Esophagus muscularis mucosa (tissue), 4 donors: ENCODE measurements at regions not wholly inside any gene's neighbourhood (a gene's known extent, or its start where the extent isn't known, plus 50 kb on each side); places are given as distances from the start of the nearest gene placed in this dataset.
A peak's percentile ranks its signal among the peaks of the same experiment; 100 is the strongest.

Experiments used
- DNase-seq: peaks from one replicate; pipeline ENCODE4 v3.0.0-alpha.2; 2017; ENCODE audit errors: extremely low spot score
- H3K27ac ChIP-seq, 4 donors: fragments of 200-600 bp; sonication (generic); replicated peaks in 1 of 4; 1 replicate in 3 of 4; 2 replicates in 1 of 4; pipeline ENCODE4 v1.5.1; 2016 to 2019; ENCODE audit warnings: mild to moderate bottlenecking in 1 of 4
- H3K27me3 ChIP-seq, 4 donors: fragments of 200-600 bp; sonication (generic); one replicate each; pipeline versions ENCODE4 v1.5.1 to v1.6.0; 2016 to 2019
- H3K36me3 ChIP-seq, 4 donors: fragments of 200-600 bp; sonication (generic); one replicate each; pipeline ENCODE4 v1.5.1; 2016 to 2019
- H3K4me1 ChIP-seq, 4 donors: fragments of 200-600 bp; sonication (generic); one replicate each; pipeline ENCODE4 v1.5.1; 2016 to 2019
- H3K4me3 ChIP-seq, 4 donors: fragments of 200-600 bp; sonication (generic); 1 replicate in 2 of 4; 2 replicates in 2 of 4; pipeline ENCODE4 v1.5.1; 2016 to 2019; ENCODE audit warnings: mild to moderate bottlenecking in 4 of 4, moderate library complexity in 1 of 4
- H3K9me3 ChIP-seq, 4 donors: fragments of 200-600 bp; sonication (generic); 1 replicate in 3 of 4; 2 replicates in 1 of 4; pipeline ENCODE4 v1.5.1; 2016 to 2019
- CTCF ChIP-seq, 3 experiments: fragments of 200-600 bp in 2 of 3; fragments of 450-650 bp in 1 of 3; sonication (generic) in 2 of 3; IDR thresholded peaks; one replicate each; pipeline ENCODE4 v1.5.1; 2017 to 2019; ENCODE audit warnings: antibody characterized with exemption in 3 of 3, mild to moderate bottlenecking in 2 of 3, moderate library complexity in 1 of 3
- EP300 ChIP-seq: sonication (generic); formaldehyde crosslinking; IDR thresholded peaks from one replicate; pipeline ENCODE4 v1.6.1; 2017; ENCODE audit warnings: antibody characterized with exemption
- POLR2A ChIP-seq: fragments of 450-650 bp; IDR thresholded peaks from one replicate; pipeline ENCODE4 v1.6.1; 2017; ENCODE audit warnings: antibody characterized with exemption, moderate library complexity, mild to moderate bottlenecking, low read depth
- POLR2AphosphoS5 ChIP-seq, 2 donors: sonication (generic); formaldehyde crosslinking; IDR thresholded peaks; one replicate each; pipeline ENCODE4 v1.6.1; 2017; ENCODE audit warnings: antibody characterized with exemption in 2 of 2
- WGBS: methylation state at CpG from one replicate; pipeline ENCODE4 v1.1.5; 2018; 5-methylcytosine and 5-hydroxymethylcytosine counted together
- intact Hi-C: fragments of 100-400 bp; cut with DNase I; formaldehyde crosslinking; loops from one replicate; pipeline ENCODE4 v1.15.1; 2023

- no peak for DNase-seq
- Histone ChIP-seq H3K4me1 (peaks cover 0 to 9% (median 6%) of the 10 kb centered on the region in 4 donors), H3K36me3 (no peaks in the 10 kb centered on the region), H3K4me3 (no peak overlapping the region), H3K27ac (no peak overlapping the region), H3K27me3 (peaks cover 0 to 35% (median 2%) of the 10 kb centered on the region in 4 donors), H3K9me3 (no peaks in the 10 kb centered on the region)
- TF ChIP-seq EP300 (no peak), CTCF (IDR thresholded peaks at IDR 0.05) (peak; percentile 53 to 79 (median 70))
- intact Hi-C loops, result loop anchor here (1.0 to 5.0 kb wide), 2 partner anchors 160 to 524 kb away; no protein-coding TSS in a partner anchor
- WGBS, result 58% methylated on average over 9 of the region's 9 CpGs
These were observed 383.3 kb downstream of the MTX2 start for GRCh38 chr2:176652300-176653182.

- intact Hi-C loops, result loop anchor here (5.0 kb wide), 1 partner anchor 159 kb away; no protein-coding TSS in a partner anchor
- WGBS, result 27% methylated on average over 10 of the region's 10 CpGs
- no peak overlapping the region for H3K27ac ChIP-seq
These were observed 384.5 kb downstream of the MTX2 start for GRCh38 chr2:176653479-176654443.

GRCh38 chr2:176656038-176656775, 387.0 kb downstream of the MTX2 start:
- 80% methylated on average over 2 of the region's 2 CpGs for WGBS

More at GRCh38 chr2:176653479-176654443, 384.5 kb downstream of the MTX2 start:
- DNase-seq, result no peak
- H3K27me3 ChIP-seq, result peaks cover 0 to 25% (median 2%) of the 10 kb centered on the region in 4 donors
- no peaks in the 10 kb centered on the region for H3K9me3 ChIP-seq
- no peaks in the 10 kb centered on the region for H3K36me3 ChIP-seq
- peaks cover 0 to 9% (median 6%) of the 10 kb centered on the region in 4 donors for H3K4me1 ChIP-seq
- H3K4me3 ChIP-seq, result no peak overlapping the region
- TF ChIP-seq EP300 (no peak), POLR2A (no peak), POLR2AphosphoS5 (IDR thresholded peaks at IDR 0.05) (peak in 1 of 2 donors; percentile 17), CTCF (IDR thresholded peaks at IDR 0.05) (peak; percentile 40 to 65 (median 55))

More at GRCh38 chr2:176656038-176656775, 387.0 kb downstream of the MTX2 start:
- no peak overlapping the region for H3K27ac ChIP-seq
- no peaks in the 10 kb centered on the region for H3K9me3 ChIP-seq
- H3K4me3 ChIP-seq, result no peak overlapping the region
- DNase-seq, result no peak
- peaks cover 0 to 9% (median 6%) of the 10 kb centered on the region in 4 donors for H3K4me1 ChIP-seq
- no peaks in the 10 kb centered on the region for H3K36me3 ChIP-seq
- intact Hi-C loops, result no loop called here
- TF ChIP-seq POLR2AphosphoS5 (IDR thresholded peaks at IDR 0.05), result no peak
- TF ChIP-seq POLR2A, result no peak
- TF ChIP-seq EP300, result no peak
- TF ChIP-seq CTCF (IDR thresholded peaks at IDR 0.05), result no peak
- H3K27me3 ChIP-seq, result peaks cover 0 to 23% (median 2%) of the 10 kb centered on the region in 4 donors
